Activated CD4-positive, CD25-positive, alpha-beta regulatory T cell (primary cell): ENCODE measurements at regions not wholly inside any gene's neighbourhood (a gene's known extent, or its start where the extent isn't known, plus 50 kb on each side); places are given as distances from the start of the nearest gene placed in this dataset.

Source experiments
- DNase-seq, 4 experiments: peaks; one replicate each; lab custom pipeline; 2025; lab: John Stamatoyannopoulos, UW

GRCh38 chr20:42020316-42020715, 402.1 kb upstream of the CHD6 start:
- no peak for DNase-seq

GRCh38 chr20:42018979-42019378, 400.8 kb upstream of the CHD6 start:
- no peak for DNase-seq

GRCh38 chr20:42010090-42010489, 391.9 kb upstream of the CHD6 start:
- no peak for DNase-seq

- DNase-seq = no peak
Measured at GRCh38 chr20:42007251-42007650, 389.1 kb upstream of the CHD6 start.

GRCh38 chr20:42005211-42005610, 387.0 kb upstream of the CHD6 start:
- DNase-seq = no peak

- no peak for DNase-seq
Measured at GRCh38 chr20:42003380-42003779, 385.2 kb upstream of the CHD6 start.

GRCh38 chr20:41998539-41999341, 380.6 kb upstream of the CHD6 start:
- DNase-seq = no peak

GRCh38 chr20:41996951-41997350, 378.8 kb upstream of the CHD6 start:
- no peak for DNase-seq

- DNase-seq = no peak
Measured at GRCh38 chr20:41992481-41992880, 374.3 kb upstream of the CHD6 start.

- no peak for DNase-seq
Measured at GRCh38 chr20:41991412-41991811, 373.2 kb upstream of the CHD6 start.

GRCh38 chr20:41989935-41990635, 371.9 kb upstream of the CHD6 start:
- DNase-seq = no peak

- no peak for DNase-seq
Measured at GRCh38 chr20:41989039-41989679, 371.0 kb upstream of the CHD6 start.

GRCh38 chr20:41984031-41984430, 365.9 kb upstream of the CHD6 start:
- no peak for DNase-seq

- no peak for DNase-seq
Measured at GRCh38 chr20:41983159-41983558, 365.0 kb upstream of the CHD6 start.

GRCh38 chr20:41981746-41982145, 363.6 kb upstream of the CHD6 start:
- no peak for DNase-seq

- no peak for DNase-seq
Measured at GRCh38 chr20:41978875-41979274, 360.7 kb upstream of the CHD6 start.

GRCh38 chr20:41978246-41978790, 360.1 kb upstream of the CHD6 start:
- DNase-seq = no peak

- DNase-seq = no peak
Measured at GRCh38 chr20:41969656-41970055, 351.5 kb upstream of the CHD6 start.

- no peak for DNase-seq
Measured at GRCh38 chr20:41960166-41960565, 342.0 kb upstream of the CHD6 start.

- no peak for DNase-seq
Measured at GRCh38 chr20:41958391-41958790, 340.2 kb upstream of the CHD6 start.

- no peak for DNase-seq
Measured at GRCh38 chr20:41956338-41957074, 338.3 kb upstream of the CHD6 start.

GRCh38 chr20:41952166-41952565, 334.0 kb upstream of the CHD6 start:
- DNase-seq = no peak
